ENCODE measurements at regions not wholly inside any gene's neighbourhood (a gene's known extent, or its start where the extent isn't known, plus 50 kb on each side); places are given as distances from the start of the nearest gene placed in this dataset.

DNA sequence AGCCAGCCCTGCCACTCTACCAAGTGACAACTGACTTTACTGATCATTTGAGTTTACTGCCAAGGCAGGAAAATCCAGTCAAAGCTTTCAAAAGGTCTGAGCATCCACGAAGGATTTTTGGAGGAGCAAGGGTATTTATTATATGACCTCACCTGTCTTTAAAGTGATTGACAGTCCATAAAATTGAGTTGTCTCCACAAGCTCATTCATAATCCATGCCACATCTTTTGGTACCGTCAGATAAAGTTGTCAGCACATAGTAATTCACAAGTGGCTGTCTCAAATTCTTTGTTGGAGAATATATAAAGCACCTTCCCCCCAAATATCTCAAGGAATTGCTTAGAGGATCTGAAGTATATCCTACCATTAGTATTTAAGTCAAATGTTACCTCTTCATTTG lies 240.5 kb downstream of the METTL4 start:
- TF ChIP-seq, protein P1, sequence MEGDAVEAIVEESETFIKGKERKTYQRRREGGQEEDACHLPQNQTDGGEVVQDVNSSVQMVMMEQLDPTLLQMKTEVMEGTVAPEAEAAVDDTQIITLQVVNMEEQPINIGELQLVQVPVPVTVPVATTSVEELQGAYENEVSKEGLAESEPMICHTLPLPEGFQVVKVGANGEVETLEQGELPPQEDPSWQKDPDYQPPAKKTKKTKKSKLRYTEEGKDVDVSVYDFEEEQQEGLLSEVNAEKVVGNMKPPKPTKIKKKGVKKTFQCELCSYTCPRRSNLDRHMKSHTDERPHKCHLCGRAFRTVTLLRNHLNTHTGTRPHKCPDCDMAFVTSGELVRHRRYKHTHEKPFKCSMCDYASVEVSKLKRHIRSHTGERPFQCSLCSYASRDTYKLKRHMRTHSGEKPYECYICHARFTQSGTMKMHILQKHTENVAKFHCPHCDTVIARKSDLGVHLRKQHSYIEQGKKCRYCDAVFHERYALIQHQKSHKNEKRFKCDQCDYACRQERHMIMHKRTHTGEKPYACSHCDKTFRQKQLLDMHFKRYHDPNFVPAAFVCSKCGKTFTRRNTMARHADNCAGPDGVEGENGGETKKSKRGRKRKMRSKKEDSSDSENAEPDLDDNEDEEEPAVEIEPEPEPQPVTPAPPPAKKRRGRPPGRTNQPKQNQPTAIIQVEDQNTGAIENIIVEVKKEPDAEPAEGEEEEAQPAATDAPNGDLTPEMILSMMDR (IDR thresholded peaks at IDR 0.05): no peak
- H3K27me3 ChIP-seq: no peaks in the 10 kb centered on the region
- no peaks in the 10 kb centered on the region for H3K9me3 ChIP-seq
- H3K4me1 ChIP-seq: no peaks in the 10 kb centered on the region
- H3K4me3 ChIP-seq: no peak overlapping the region
- H3K36me3 ChIP-seq: no peaks in the 10 kb centered on the region
- DNase-seq (ENCODE audit: low spot score): no peak
- no peak overlapping the region for H3K27ac ChIP-seq

DNA sequence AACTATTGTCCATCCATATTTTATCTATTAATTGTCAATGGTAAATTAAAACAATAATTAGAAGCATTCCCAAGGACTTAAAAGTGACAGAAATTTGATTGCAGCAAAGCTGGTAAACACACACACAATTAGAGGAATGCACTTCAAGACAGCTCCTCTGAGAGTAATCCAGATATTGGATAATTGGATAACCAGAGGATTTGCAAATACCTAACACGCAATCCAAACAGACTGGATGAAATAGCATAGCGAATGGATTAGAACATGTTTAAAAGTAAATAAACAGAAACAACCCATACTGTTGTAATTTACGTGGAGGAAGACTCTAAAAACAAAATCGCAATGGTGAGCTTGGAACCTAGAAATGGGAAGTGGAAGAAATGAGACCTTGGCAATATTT lies 239.8 kb downstream of the METTL4 start:
- no peak overlapping the region for H3K27ac ChIP-seq
- H3K9me3 ChIP-seq: no peaks in the 10 kb centered on the region
- H3K4me1 ChIP-seq: no peaks in the 10 kb centered on the region
- no peaks in the 10 kb centered on the region for H3K27me3 ChIP-seq
- TF ChIP-seq, protein P1 (IDR thresholded peaks at IDR 0.05): no peak
- H3K36me3 ChIP-seq: no peaks in the 10 kb centered on the region
- H3K4me3 ChIP-seq: no peak overlapping the region
- DNase-seq (ENCODE audit: low spot score): no peak

DNA sequence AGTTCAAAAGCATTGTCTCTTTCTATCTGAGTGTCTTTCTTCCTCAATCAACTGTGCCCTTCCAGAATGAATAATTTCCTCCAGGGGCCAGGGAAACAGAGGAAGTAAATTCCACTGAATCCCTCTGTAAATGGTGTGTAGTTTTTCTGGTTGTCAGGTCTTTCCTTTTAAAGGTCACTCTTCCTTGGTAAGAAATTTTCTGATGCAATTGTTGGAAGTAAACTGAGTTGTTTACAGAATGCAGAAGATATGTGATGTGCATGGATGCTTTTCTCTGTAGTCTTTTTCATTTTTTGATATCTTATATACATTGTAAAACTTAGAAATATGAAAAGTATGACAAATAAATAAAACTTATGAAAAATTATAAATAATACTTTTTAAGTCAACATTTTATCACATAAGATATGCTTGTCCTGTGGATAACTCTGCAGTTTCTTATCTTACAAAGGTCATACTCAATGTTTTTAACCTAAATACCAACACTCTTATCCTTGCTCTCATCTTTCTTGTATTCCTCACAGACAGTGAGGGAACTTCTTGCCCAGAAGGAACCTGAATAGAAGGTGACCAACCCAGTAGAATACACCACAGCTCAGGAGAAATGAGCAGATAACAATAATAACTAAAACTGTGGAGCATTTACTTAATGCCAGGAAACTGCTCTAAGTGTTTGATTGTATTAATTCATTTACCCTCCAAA lies 234.5 kb downstream of the METTL4 start:
- H3K27me3 ChIP-seq: no peaks in the 10 kb centered on the region
- H3K27ac ChIP-seq: no peak overlapping the region
- H3K4me1 ChIP-seq: no peaks in the 10 kb centered on the region
- no peaks in the 10 kb centered on the region for H3K36me3 ChIP-seq
- no peak for DNase-seq (ENCODE audit: low spot score)
- TF ChIP-seq, protein P1 (IDR thresholded peaks at IDR 0.05): no peak
- no peaks in the 10 kb centered on the region for H3K9me3 ChIP-seq
- no peak overlapping the region for H3K4me3 ChIP-seq

DNA sequence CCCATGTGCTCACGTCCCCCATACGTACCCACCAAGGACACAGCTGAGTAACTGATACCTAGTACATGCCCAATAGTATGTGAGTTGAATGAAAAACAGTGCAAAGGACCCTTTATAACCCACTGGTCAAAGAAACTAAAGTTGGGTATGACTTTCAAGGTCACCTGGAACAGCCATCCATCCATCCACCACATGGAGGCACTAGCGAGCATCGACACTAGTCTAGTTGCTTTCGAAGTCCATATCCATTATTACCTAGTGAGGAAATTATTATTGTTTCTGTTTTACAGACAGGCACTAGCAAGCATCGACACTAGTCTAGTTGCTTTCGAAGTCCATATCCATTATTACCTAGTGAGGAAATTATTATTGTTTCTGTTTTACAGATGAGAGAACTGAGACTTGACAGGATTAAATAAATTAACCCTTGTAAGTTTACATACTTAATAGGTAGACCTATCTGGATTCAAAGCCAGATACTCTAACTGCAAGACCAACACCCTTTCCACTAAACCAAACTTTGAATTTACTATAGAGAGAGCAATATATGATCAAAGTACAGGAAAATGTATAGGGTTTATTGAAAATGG lies 233.7 kb downstream of the METTL4 start:
- H3K4me1 ChIP-seq: no peaks in the 10 kb centered on the region
- no peak overlapping the region for H3K4me3 ChIP-seq
- H3K27ac ChIP-seq: no peak overlapping the region
- TF ChIP-seq, protein P1 (IDR thresholded peaks at IDR 0.05): peak in 1 of 2 donors; percentile 55
- no peaks in the 10 kb centered on the region for H3K9me3 ChIP-seq
- H3K36me3 ChIP-seq: no peaks in the 10 kb centered on the region
- no peaks in the 10 kb centered on the region for H3K27me3 ChIP-seq
- no peak for DNase-seq (ENCODE audit: low spot score)

DNA sequence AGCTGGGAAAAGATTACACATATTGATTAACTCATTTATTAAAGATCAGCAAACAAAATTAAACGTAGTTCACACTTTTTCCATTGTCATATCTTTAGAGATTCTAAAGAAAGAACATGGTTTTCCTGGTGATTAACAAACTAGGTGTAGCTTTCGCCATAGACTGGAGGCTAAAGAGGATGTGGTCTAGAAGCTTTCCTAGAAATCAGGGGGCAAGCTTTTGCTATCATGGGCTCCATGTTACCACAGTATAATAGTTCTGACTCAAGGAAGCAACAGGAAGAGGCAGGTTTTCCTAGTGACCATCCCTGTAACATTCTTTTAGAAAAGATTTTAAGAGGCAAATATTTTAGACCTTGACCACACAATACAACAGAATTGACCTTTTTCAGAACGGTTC lies 232.7 kb downstream of the METTL4 start:
- no peaks in the 10 kb centered on the region for H3K4me1 ChIP-seq
- H3K9me3 ChIP-seq: no peaks in the 10 kb centered on the region
- DNase-seq (ENCODE audit: low spot score): no peak
- H3K27ac ChIP-seq: no peak overlapping the region
- H3K27me3 ChIP-seq: no peaks in the 10 kb centered on the region
- TF ChIP-seq, protein P1 (IDR thresholded peaks at IDR 0.05): no peak
- H3K4me3 ChIP-seq: no peak overlapping the region
- no peaks in the 10 kb centered on the region for H3K36me3 ChIP-seq

DNA sequence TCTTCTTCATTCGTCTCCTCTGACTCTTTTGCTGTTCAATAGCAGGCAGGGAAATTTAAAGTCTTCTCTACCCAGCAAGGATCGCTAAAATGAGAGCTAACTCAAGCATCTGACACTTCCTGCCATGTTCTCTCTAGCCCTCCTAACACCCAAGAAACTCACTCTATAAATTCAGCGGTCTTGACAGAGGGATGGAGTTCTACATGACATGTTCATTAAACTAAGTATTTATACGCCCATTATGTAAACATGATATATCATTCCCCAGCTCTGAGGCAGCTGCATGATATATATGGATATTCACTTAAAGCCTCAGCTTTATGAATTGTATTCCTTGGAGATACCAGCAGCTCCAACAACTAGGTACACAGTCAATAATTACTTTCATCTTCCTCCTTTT lies 231.0 kb downstream of the METTL4 start:
- Histone ChIP-seq H3K27ac (no peak overlapping the region), H3K4me1 (no peaks in the 10 kb centered on the region), H3K9me3 (no peaks in the 10 kb centered on the region), H3K4me3 (no peak overlapping the region), H3K27me3 (no peaks in the 10 kb centered on the region), H3K36me3 (no peaks in the 10 kb centered on the region)
- DNase-seq (ENCODE audit: low spot score): no peak
- TF ChIP-seq, protein P1 (IDR thresholded peaks at IDR 0.05): no peak
